Kidney glomerular epithelial cell (primary cell): ENCODE measurements at regions not wholly inside any gene's neighbourhood (a gene's known extent, or its start where the extent isn't known, plus 50 kb on each side); places are given as distances from the start of the nearest gene placed in this dataset.

Experiments
- DNase-seq: peaks from one replicate; lab custom pipeline; 2025; lab: John Stamatoyannopoulos, UW

DNA sequence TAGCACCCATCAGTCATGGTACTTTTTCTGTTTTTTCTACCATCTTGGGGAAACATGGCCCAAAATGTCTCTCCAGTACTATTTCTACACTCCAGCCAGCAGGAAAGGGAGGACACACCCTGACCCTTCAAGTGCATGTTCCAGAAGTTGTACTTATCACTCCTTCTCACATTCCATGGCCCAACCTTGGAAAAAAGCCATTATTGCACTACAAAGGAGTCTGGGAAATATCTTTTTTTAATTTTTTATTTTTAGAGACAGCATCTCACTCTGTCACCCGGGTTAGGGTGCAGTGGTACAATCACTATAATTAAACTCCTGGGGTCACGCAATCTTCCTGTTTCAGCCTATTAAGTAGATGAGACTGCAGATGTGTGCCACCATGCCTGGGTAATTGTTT lies 100.0 kb upstream of the PPP2R3A start:
- DNase-seq = no peak

DNA sequence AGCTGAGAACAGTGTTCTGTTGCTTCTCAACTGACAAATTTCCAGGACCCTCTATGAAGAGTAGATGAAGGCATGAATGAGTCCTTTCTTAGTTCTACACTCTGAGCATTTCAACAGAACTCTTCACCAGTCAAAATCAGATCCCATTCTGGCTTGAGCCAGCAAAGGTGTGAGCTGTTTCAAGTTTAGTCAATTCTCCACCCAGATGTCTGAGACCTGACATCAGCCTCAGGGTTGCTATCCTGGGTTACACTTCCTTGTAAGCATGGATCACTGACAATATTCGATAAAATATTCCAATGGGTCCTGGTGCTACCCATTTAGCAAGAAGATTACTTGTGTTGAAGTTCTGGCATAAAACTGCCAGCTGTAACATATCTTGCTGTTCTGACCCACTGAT lies 97.6 kb upstream of the PPP2R3A start:
- DNase-seq = no peak

DNA sequence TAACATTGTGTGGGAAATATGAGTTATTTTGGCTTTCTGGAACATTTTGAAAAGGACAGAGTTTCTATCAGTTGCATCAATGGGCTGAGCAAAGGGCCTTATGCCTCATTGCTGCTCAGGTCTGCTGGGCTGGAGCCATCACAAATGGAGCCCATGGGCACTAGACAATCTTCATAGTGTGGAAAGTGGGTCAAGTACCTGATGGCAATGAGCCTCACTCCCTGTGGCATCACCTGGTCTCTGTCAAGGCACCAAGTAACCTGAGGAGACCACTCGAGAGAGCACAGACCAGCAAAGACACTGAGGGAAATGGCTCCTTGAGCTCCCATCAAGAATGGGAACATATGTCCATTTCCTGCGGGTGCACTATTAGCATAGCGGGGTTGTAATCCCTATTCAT lies 96.7 kb upstream of the PPP2R3A start:
- DNase-seq = no peak

DNA sequence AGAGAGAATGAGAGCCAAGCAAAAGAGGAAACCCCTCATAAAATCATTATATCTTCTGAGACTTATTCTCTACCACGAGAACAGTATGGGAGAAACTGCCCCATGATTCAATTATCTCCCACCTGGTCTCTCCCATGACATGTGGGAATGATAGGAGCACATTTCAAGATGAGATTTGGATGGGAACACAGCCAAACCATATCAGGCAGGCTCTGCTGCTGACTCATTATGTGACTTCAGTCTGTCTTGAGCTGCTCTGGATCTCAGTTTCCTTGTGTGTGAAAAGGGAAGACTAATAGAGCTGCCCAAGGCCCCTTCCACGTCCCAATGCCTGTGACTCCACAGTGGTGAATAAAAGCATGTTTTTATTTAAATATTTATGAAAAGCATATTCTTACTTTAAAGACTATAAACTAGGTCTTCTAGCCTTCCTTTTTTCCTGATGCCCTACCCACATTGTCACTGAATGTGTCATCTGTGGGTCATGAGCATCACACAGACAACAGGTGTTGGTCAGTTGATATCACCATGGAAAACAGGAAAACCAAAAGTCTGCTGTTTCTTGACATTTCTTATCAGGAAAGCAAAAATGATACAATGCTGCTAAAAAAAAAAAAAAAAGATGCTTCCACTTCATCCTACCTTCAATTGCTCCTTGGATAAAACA lies 96.0 kb upstream of the PPP2R3A start:
- DNase-seq = peak; percentile 15

DNA sequence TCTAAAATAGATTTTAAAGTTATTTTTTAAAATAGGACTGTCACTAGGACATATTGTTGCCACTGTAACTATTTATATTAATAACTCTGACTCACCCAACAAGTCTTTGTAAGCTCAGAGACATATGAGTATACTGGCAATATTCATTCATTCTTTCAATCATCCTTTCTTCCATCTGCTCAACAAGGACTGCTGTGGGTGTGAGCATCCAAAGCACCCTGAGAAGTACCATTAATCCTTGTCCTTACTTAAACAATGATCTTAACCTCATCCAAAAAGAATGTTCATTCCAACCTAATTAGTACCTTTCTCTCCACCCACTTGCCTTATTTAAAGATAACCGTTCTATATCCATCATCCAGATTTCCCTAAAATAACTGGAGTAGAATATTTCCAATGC lies 94.2 kb upstream of the PPP2R3A start:
- DNase-seq = no peak

DNA sequence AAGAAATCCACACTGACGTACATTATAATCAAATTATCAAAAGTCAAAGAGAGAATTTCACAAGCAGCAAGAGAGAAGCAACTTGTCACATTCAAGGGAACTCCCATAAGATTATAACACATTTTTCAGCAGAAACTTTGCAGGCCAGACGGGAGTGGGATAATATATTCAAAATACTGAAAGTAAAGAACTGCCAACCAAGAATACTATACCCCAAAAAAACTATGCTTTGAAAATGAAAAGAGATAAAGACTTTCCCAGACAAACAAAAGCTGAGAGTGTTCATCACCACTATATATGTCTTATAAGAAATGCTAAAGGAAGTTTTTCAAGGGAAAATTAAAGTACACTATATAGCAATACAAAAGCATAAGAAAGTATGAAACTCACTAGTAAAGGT lies 91.5 kb upstream of the PPP2R3A start:
- DNase-seq = no peak

DNA sequence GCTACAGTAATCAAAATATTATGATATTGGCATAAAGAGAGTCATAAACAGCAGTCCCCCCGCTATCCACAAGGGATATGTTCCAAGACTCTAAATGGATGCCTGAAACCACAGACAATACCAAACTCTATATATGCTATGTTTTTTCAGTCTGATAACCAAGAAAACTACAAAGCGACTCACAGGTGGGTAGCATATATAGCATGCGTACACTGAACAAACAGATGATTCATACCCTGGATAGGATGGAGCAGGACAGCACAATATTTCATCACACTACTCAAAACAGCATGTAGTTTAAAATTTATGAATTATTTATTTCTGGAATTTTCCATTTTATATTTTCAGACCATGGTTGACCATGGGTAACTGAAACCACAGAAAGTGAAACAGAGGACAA lies 87.0 kb upstream of the PPP2R3A start:
- no peak for DNase-seq

DNA sequence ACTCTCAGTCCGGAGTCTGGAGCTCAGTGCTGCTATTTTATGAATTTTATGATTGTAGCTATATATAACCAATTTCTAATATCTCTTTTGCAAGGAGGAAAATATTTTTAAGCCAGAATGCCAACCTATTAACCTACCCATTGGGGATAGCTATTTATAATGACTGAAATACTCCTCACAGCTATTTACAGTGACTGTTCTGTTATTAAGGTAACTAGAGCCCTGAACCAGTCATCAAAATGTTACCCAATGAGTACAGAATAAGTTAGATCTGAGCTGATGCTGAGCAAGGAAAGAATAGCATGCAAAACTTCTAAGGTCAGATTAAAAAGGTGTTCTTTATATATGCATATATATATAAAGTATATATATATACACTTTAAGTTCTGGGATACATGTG lies 79.6 kb upstream of the PPP2R3A start:
- no peak for DNase-seq

DNA sequence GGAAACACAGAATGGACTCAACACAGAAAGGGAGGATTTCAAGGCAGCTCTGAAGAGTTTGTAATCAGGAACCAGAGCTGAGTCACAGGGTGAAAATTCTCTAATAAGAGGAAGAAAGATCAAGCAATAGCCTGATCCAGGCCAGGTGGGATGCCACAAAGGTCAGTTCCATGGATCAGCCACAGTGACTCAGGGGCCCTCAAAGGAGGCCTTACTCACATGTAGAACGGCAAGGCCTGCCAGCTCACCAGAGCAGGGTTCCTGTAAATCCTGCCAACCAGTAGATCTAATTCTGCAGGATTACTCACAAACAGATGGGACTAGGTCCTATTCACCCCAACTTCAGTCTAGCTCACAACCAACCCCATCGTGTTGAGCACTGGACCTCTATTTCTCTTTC lies 78.3 kb upstream of the PPP2R3A start:
- peak; percentile 83 for DNase-seq

DNA sequence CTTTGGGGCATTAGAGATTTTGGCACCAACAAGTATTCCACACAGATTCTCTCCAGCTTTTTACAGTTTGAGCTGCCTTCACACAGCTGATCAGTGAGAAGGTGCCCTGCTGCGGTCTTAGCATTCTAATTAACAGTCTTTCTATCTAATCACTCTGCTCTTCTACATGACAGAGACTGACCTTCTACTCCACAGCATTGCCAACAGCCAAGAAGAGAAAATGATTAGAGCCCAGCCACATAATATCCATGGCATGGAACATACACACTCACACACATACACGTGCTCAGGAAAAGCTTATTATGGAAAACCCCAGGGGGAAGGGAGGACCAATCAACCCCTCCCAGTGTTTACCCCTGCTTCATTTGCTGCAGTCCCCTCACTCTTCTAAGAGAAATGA lies 76.1 kb upstream of the PPP2R3A start:
- DNase-seq = no peak

DNA sequence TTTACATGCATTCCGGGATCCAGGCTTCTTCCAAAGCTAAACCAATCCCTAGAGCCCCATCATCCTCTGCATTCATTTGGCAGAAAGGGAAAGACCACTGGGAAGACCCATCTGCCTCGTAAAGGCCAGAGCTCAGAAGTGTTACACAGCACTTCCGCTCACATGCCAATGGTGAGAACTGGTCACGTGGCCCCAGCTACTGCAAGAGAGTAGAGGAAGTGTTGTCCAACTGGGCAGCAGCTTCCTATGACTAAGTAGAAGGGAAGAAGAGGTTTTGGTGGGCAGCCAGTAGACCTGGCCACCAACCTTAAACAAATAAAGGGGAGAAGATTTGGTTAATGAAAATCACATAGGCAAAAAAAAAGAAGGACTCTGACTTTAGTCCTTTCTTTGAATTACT lies 74.4 kb upstream of the PPP2R3A start:
- DNase-seq = no peak

DNA sequence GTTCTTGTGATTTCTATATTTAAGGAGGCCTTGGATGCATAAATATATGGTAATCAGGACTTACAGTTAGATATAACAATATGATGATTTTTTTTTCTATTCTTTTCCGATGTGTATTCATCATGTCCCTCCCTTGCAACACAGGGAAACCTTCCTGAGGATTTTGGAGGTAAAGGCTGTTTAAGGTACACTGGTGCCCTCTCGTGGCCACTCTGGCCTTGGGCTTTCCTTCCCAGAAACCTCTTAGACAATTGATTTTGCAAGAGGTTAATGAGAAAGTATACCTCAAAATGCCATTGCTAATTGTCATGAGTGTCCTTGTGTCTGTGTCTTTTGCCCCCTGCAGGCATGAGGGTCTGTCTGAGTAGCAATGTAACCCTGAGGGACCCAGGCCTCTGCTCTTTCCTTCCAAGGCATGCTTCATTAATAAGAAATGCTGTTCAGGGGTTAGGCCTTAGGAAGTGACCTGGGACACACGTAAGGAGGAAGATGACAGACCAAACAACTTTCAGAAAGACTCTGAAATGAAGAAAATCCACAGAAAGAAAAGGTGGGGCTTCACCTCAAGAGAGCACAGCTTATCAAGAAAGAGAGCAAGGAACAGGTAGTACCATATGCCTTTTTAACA lies 70.3 kb upstream of the PPP2R3A start:
- peak; percentile 80 for DNase-seq

DNA sequence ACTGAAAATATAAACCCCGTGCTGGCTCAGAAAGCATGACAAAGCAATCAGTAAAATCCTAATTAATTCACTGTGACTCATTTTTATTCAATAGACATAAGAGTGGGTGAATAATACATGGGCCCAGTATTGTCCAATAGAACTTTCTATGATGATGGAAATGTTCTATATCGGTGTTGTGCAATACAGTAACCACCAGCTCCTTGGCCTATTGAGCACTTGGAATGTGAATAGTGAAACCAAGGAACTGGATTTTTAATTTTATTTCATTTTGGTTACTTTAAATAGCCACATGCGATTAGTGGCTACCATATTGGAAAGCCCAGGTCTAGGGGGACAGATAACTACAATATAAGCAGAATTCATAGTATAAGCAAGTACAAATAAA lies 69.8 kb upstream of the PPP2R3A start:
- DNase-seq = peak; percentile 56

DNA sequence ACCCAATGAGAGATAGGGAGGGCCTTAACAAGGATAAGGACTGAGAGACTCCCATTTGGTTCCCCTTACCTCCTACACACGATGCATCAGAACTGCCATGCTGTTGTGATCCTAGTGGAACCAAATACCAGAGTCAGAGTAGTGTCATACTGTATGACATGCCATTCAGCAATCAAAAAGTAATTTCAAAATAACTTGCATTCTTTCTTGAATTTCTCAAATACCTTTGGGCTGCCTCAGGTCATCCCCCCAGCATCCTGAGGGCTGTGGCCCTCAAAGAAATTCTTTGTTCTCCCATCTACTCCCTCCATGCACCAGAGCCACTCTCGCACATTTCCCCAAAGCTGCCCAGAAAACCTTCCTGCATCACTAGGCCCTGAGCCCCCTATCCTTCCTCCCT lies 68.9 kb upstream of the PPP2R3A start:
- DNase-seq = peak; percentile 90

DNA sequence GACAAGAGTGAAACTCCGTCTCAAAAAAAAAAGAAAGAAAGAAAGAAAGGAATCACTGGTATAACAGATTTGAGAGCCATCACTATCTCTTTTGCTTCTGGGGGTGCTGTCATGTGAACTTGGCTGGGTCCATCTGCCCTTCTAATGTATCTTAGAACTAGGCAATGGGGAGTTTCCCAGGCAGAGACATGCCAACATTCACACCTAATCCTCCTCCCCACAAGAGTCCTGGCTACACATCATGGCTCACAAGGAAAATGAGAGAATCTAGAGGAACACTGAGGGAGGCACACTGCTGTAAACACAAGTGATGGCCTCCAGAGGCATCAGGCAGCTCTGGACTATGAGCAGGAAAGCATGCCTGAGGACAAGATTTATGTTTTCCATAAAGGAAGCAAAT lies 67.8 kb upstream of the PPP2R3A start:
- DNase-seq = no peak

DNA sequence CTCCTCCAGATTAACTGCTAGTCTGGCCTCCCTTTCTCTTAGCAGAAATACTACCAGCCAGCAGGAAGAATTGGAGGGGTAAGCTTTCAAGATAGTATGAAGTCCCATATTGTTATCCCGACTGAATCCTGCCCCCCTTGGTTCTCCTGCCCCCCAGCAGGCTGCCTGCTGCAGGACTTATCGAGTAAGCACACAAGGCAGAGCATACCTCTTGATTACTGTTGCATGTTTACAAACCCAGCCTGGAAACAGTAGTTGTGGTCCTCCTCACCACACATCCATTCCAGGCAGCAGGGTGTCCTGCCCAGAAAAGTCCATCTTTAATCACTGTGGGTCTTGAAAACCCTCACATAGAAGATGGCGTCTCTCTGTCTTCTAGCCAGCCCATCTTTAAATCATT lies 66.8 kb upstream of the PPP2R3A start:
- DNase-seq = no peak

DNA sequence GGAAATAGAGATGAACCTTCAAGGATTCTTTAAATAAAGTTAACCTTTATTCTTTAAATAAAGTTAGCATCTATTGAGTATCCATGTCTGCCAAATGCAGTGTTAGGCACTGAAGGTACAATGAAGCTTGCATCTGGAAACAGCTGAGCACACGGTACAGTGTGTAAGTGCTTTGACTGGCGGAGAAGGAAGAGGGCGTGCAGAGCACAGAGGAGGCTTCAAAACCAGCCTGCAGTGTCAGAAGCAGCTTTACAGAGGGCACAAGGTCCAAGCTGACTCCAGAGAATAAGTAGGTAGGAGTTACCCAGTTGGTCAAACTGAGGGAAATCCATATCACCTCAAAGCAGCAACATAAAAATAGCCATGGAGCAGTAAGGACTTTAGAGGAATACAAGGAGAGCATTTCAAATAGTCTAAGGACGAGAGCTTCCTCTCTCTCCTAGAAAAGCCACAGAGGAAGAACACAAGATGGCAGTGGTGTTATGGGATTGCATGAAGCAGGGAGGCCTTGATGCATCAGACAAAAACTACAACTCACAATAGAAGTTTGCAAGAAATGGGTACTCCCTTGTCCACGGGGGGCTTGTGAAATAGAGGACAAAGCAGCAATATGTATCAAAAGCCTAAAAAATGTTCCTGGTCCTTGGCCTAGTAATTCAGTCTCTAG lies 60.3 kb upstream of the PPP2R3A start:
- no peak for DNase-seq

DNA sequence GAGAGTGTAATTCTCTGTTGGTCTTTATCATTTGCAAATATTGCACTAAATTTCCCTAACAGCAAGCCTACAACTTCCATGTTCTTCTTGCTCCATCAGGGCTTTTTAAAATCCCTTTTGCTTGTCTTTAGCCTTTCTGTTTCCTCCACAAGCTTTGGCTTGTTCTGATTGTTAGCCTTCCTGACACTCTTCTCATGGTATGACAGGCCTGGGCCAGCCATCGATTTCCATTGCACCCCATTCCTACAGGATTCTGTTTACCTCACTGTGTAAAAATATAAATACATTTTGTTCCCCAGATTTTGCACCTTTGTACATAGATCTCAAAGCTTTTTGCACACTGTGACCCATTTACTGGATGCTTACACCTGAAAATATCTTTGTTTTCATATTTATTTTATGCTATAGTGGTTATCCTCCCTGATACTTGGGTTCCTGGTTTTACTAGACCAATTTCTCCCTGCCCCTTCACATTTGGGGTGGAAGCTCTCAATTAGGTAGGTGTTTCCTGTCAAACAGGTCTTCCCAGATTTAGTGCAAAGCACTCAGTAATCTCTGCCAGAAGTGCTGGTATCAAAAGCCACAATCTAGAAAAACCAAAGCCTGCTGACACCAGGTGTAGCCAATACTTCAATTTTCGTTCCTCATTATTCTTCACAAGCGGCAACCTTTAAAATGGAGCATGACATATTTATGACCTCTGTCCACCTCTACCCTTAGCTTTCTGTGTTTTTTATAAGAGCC lies 57.9 kb upstream of the PPP2R3A start:
- no peak for DNase-seq

DNA sequence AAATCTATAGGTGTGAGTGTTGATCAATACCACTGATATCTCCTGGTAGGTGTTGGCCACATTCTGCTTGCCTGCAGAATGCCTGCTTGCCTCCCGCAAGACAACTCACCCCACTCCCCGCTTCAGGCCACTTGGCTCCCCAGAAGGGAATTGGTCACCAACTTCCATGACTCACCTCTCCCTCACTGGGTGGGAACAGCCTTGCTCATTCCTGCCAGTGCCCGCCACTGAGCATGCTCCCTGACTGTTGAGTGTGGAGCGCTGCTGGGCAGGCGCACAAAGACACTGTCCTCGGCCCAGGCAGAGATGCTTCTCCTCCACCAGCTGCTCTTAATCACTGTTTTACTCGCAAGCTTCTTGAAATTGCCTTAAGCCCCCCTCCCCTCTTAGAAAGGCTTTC lies 57.3 kb upstream of the PPP2R3A start:
- DNase-seq = no peak

DNA sequence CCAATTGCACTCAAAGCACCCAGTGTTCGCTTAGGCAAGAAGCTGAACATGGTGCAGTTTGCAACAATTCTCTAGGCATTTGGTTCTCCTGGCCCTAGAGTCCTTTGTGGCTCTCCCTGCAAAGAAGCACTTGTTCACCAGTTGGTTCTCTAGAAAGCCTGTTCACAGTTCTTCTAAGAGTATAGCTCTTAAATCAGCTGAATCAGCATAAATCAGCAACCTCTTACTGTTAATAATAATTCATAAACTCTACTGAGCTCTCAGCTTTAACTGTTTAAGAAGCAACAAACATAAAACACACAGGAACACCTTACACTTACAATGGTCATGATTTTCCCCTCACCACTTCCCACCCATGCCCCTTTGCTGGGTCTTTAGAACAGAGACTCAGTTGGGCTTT lies 56.8 kb upstream of the PPP2R3A start:
- no peak for DNase-seq

DNA sequence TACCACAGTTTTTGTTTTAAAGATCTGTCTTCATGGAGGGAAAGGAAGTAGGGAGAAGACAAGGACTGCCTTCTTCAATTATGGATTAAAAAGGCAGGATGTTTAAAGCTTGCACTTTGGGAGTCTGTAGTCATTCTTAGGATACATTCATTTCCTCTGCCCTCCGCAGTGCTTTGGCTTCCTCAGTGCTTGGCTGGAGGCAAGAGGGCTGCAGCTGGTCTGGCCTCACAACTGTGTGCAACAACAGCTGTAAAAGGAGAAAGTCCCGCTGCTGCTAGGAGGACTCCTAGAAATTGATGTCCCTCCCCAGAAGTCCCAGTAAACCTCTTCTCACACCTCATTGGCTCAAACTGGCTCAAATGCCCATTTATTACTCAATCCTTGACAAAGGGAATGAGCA lies 54.4 kb upstream of the PPP2R3A start:
- DNase-seq = no peak

DNA sequence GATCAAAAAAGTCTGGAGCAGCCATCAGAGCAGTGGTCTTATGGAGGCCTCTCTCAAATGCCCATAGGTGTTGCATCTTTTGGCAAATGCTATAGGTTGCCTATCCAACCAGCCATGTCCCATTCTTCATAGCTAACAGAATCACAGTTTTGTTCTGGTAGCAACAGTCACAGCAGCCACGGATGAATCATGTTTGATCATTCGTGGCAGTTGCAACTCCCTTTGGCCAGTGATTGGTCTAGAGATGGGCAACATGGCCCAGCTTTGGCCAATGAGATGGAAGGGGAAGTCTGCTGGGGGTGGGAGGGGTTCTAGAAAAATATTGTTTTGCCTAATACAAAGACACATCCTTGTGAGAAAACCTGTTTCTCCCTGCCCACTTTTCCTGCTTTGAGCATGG lies 50.3 kb upstream of the PPP2R3A start:
- DNase-seq = no peak
